Adipocyte (in vitro differentiated cells): ENCODE measurements at regions not wholly inside any gene's neighbourhood (a gene's known extent, or its start where the extent isn't known, plus 50 kb on each side); places are given as distances from the start of the nearest gene placed in this dataset.

Experiments used
- DNase-seq: peaks from one replicate; pipeline ENCODE4 v3.0.0-alpha.2; 2015; ENCODE audit warnings: low read depth
- H3K27me3 ChIP-seq: replicated peaks from 2 replicates; pipeline ENCODE4 v1.7.0; 2013; ENCODE audit warnings: mild to moderate bottlenecking, low read length, moderate library complexity; ENCODE audit not compliant: control insufficient read depth, insufficient read depth
- H3K36me3 ChIP-seq: 2 replicates; pipeline ENCODE4 v1.7.0; 2013; ENCODE audit warnings: low read length, mild to moderate bottlenecking, moderate library complexity; ENCODE audit not compliant: control insufficient read depth, insufficient read depth, severe bottlenecking
- H3K4me1 ChIP-seq: 2 replicates; pipeline ENCODE4 v1.7.0; 2013; ENCODE audit warnings: mild to moderate bottlenecking, low read length, moderate library complexity; ENCODE audit not compliant: control insufficient read depth, insufficient read depth
- H3K4me3 ChIP-seq: 2 replicates; pipeline ENCODE4 v1.7.0; 2013; ENCODE audit warnings: mild to moderate bottlenecking, low read length, moderate library complexity
- H3K9ac ChIP-seq: 2 replicates; pipeline ENCODE4 v1.7.0; 2013; ENCODE audit warnings: mild to moderate bottlenecking, low read length, moderate library complexity
- H3K9me3 ChIP-seq: 2 replicates; pipeline ENCODE4 v1.7.0; 2013; ENCODE audit warnings: mild to moderate bottlenecking, low read length, moderate library complexity; ENCODE audit not compliant: control insufficient read depth

GRCh38 chr5:118778941-118779340, 209.4 kb downstream of the DTWD2 start:
- DNase-seq: peak; percentile 56
- Histone ChIP-seq H3K9me3 (no peaks in the 10 kb centered on the region), H3K4me3 (no peak overlapping the region), H3K4me1 (no peaks in the 10 kb centered on the region), H3K9ac (no peak overlapping the region), H3K27me3 (no peaks in the 10 kb centered on the region), H3K36me3 (no peaks in the 10 kb centered on the region)

- Histone ChIP-seq H3K4me3 (no peak overlapping the region), H3K36me3 (no peaks in the 10 kb centered on the region), H3K9ac (no peak overlapping the region), H3K27me3 (no peaks in the 10 kb centered on the region), H3K4me1 (no peaks in the 10 kb centered on the region), H3K9me3 (no peaks in the 10 kb centered on the region)
- DNase-seq: no peak
Observed at GRCh38 chr5:118777189-118777736, 211.1 kb downstream of the DTWD2 start.

- no peak overlapping the region for H3K9ac ChIP-seq
- no peaks in the 10 kb centered on the region for H3K36me3 ChIP-seq
- no peak overlapping the region for H3K4me3 ChIP-seq
- H3K27me3 ChIP-seq: no peaks in the 10 kb centered on the region
- H3K4me1 ChIP-seq: no peaks in the 10 kb centered on the region
- no peak for DNase-seq
- no peaks in the 10 kb centered on the region for H3K9me3 ChIP-seq
Observed at GRCh38 chr5:118776755-118777154, 211.6 kb downstream of the DTWD2 start.

GRCh38 chr5:118775790-118776499, 212.4 kb downstream of the DTWD2 start:
- DNase-seq: no peak
- Histone ChIP-seq H3K27me3 (no peaks in the 10 kb centered on the region), H3K36me3 (no peaks in the 10 kb centered on the region), H3K9ac (no peak overlapping the region), H3K4me3 (no peak overlapping the region), H3K4me1 (no peaks in the 10 kb centered on the region), H3K9me3 (no peaks in the 10 kb centered on the region)

GRCh38 chr5:118768607-118769175, 219.7 kb downstream of the DTWD2 start:
- no peaks in the 10 kb centered on the region for H3K9me3 ChIP-seq
- H3K27me3 ChIP-seq: no peaks in the 10 kb centered on the region
- no peak overlapping the region for H3K4me3 ChIP-seq
- DNase-seq: no peak
- H3K4me1 ChIP-seq: no peaks in the 10 kb centered on the region
- no peak overlapping the region for H3K9ac ChIP-seq
- no peaks in the 10 kb centered on the region for H3K36me3 ChIP-seq

- Histone ChIP-seq H3K9me3 (no peaks in the 10 kb centered on the region), H3K4me1 (no peaks in the 10 kb centered on the region), H3K27me3 (no peaks in the 10 kb centered on the region), H3K36me3 (no peaks in the 10 kb centered on the region), H3K9ac (no peak overlapping the region), H3K4me3 (no peak overlapping the region)
- DNase-seq: no peak
Observed at GRCh38 chr5:118762291-118762690, 226.1 kb downstream of the DTWD2 start.

- Histone ChIP-seq H3K4me1 (no peaks in the 10 kb centered on the region), H3K36me3 (no peaks in the 10 kb centered on the region), H3K9ac (no peak overlapping the region), H3K9me3 (no peaks in the 10 kb centered on the region), H3K27me3 (no peaks in the 10 kb centered on the region), H3K4me3 (no peak overlapping the region)
- no peak for DNase-seq
Observed at GRCh38 chr5:118761814-118762213, 226.5 kb downstream of the DTWD2 start.

GRCh38 chr5:118752969-118753368, 235.4 kb downstream of the DTWD2 start:
- DNase-seq: peak; percentile 2
- H3K27me3 ChIP-seq: no peaks in the 10 kb centered on the region
- no peaks in the 10 kb centered on the region for H3K4me1 ChIP-seq
- H3K36me3 ChIP-seq: no peaks in the 10 kb centered on the region
- H3K4me3 ChIP-seq: no peak overlapping the region
- H3K9ac ChIP-seq: no peak overlapping the region
- H3K9me3 ChIP-seq: no peaks in the 10 kb centered on the region

- H3K4me1 ChIP-seq: no peaks in the 10 kb centered on the region
- no peak for DNase-seq
- no peaks in the 10 kb centered on the region for H3K27me3 ChIP-seq
- no peaks in the 10 kb centered on the region for H3K36me3 ChIP-seq
- no peak overlapping the region for H3K4me3 ChIP-seq
- no peaks in the 10 kb centered on the region for H3K9me3 ChIP-seq
- H3K9ac ChIP-seq: no peak overlapping the region
Observed at GRCh38 chr5:118736396-118736795, 252.0 kb downstream of the DTWD2 start.

GRCh38 chr5:118733394-118733793, 255.0 kb downstream of the DTWD2 start:
- no peaks in the 10 kb centered on the region for H3K9me3 ChIP-seq
- H3K4me1 ChIP-seq: no peaks in the 10 kb centered on the region
- H3K9ac ChIP-seq: no peak overlapping the region
- no peaks in the 10 kb centered on the region for H3K36me3 ChIP-seq
- no peak overlapping the region for H3K4me3 ChIP-seq
- H3K27me3 ChIP-seq: no peaks in the 10 kb centered on the region
- DNase-seq: no peak

- DNase-seq: no peak
Observed at GRCh38 chr5:118728191-118728590, 260.2 kb downstream of the DTWD2 start.

More at GRCh38 chr5:118728191-118728590, 260.2 kb downstream of the DTWD2 start:
- Histone ChIP-seq H3K4me1 (no peaks in the 10 kb centered on the region), H3K9me3 (no peaks in the 10 kb centered on the region), H3K36me3 (no peaks in the 10 kb centered on the region), H3K4me3 (no peak overlapping the region), H3K9ac (no peak overlapping the region), H3K27me3 (no peaks in the 10 kb centered on the region)
